HEK293T (cell line): ENCODE measurements at regions not wholly inside any gene's neighbourhood (a gene's known extent, or its start where the extent isn't known, plus 50 kb on each side); places are given as distances from the start of the nearest gene placed in this dataset.

ENCODE experiments used
- ARNT ChIP-seq: fragments of 450-650 bp; IDR thresholded peaks from 2 replicates; pipeline ENCODE4 v1.6.1; 2017; ENCODE audit warnings: mild to moderate bottlenecking
- BHLHE40 ChIP-seq: fragments of 450-650 bp; IDR thresholded peaks from 2 replicates; pipeline ENCODE4 v1.6.1; 2016; ENCODE audit warnings: mild to moderate bottlenecking, moderate library complexity, borderline replicate concordance
- FOXA1 ChIP-seq: fragments of 450-650 bp; IDR thresholded peaks from 2 replicates; pipeline ENCODE4 v1.6.1; 2016; ENCODE audit warnings: mild to moderate bottlenecking
- FOXM1 ChIP-seq: fragments of 450-650 bp; IDR thresholded peaks from 2 replicates; pipeline ENCODE4 v1.6.1; 2017; ENCODE audit warnings: mild to moderate bottlenecking, borderline replicate concordance
- HDGF ChIP-seq: fragments of 450-650 bp; IDR thresholded peaks from 2 replicates; pipeline ENCODE4 v1.6.1; 2017; ENCODE audit warnings: antibody characterized with exemption, borderline replicate concordance
- NFRKB ChIP-seq: fragments of 450-650 bp; IDR thresholded peaks from 2 replicates; pipeline ENCODE4 v1.6.1; 2016; ENCODE audit warnings: mild to moderate bottlenecking, moderate library complexity
- SP1 ChIP-seq: fragments of 450-650 bp; IDR thresholded peaks from 2 replicates; pipeline ENCODE4 v1.6.1; 2017
- SUZ12 ChIP-seq: fragments of 450-650 bp; IDR thresholded peaks from 2 replicates; pipeline ENCODE4 v1.6.1; 2016; ENCODE audit warnings: mild to moderate bottlenecking
- TARDBP ChIP-seq: fragments of 450-650 bp; IDR thresholded peaks from 2 replicates; pipeline ENCODE4 v1.6.1; 2016
- ZNF384 ChIP-seq: fragments of 450-650 bp; IDR thresholded peaks from 2 replicates; pipeline ENCODE4 v1.6.1; 2016

DNA sequence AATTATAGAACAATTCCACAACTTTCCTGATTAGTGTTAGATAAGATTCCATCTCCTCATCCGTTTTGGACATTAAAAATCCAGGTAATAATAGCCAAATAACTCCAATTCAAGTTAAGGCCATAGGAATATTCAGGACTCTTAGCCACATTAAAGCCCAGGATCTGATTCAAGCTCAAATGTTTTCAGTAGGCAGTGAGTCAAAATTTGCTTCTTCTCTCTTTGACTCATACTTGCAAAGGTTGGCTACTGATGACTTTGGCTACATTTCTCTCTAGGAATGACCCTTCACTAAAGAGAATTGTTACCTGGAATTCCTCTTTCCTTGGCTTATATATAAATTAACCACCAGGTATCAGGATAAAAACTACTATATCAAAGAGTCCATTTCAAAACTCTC, 354.9 kb upstream of the HS3ST1 start:
- no peak for TF ChIP-seq ARNT
- no peak for TF ChIP-seq SUZ12
- TF ChIP-seq BHLHE40: no peak
- no peak for TF ChIP-seq FOXM1
- TF ChIP-seq HDGF: no peak
- no peak for TF ChIP-seq NFRKB
- TF ChIP-seq TARDBP: no peak
- no peak for TF ChIP-seq SP1
- TF ChIP-seq ZNF384: no peak
- no peak for TF ChIP-seq FOXA1
